NCI-H2029 treated with DMSO at 0.1 percent for 48 hours (cell line): ENCODE measurements at regions not wholly inside any gene's neighbourhood (a gene's known extent, or its start where the extent isn't known, plus 50 kb on each side); places are given as distances from the start of the nearest gene placed in this dataset.
"Not testable (repeated sequence)": the region's sequence is repeated elsewhere in the genome, so short reads cannot be mapped to it uniquely, and the experiment has no call there.

ENCODE experiments used
- DNase-seq: peaks from one replicate; lab custom pipeline; 2025; lab: John Stamatoyannopoulos, UW

DNA sequence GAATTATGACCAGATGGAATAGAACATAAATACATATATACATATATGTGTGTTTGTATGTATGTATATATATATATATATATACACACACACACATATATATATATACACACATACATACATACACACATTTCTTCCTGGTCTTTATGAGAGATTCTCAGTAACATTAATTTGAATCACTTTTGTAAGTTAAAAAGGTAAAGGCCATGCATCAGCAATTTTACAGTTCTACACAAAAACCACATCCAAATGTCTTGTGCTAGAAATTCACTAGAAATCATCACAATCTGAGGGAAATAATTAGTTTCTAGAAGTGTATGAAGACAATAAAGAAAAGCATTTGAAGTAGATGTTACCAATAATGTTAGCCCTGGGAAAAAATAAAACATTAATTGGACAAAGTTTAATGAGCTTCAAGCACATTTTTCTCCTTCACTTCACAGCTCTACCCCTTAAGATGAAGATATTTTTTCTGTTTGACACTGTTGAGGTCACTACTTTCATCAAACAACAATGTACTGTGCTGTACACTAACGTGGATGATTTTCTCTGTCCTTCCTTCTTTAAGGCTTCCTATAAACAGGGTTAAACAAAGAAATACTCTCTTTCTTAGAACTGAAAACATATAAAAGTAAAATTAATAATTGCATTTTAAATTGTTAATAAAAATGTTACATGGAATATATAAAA, 189.2 kb upstream of the NR4A3 start:
- no peak for DNase-seq

DNA sequence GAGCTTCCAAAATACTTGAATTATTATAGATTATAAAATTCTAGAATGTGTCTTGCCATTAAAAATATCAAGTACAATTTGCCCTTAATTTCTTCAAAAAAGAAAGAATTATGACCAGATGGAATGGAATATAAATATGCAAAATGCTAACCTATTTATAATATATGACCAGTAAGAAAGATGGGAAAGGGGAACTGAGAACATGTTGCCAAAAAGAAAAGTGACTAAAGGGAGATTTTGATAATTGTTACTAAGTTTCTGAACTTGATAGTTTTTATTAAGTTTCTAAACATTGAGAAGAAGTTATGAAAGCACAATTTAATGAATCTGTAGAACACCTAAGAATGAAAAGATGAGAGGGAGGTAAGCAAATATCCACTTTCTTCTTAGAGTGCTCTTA, 188.4 kb upstream of the NR4A3 start:
- no peak for DNase-seq

DNA sequence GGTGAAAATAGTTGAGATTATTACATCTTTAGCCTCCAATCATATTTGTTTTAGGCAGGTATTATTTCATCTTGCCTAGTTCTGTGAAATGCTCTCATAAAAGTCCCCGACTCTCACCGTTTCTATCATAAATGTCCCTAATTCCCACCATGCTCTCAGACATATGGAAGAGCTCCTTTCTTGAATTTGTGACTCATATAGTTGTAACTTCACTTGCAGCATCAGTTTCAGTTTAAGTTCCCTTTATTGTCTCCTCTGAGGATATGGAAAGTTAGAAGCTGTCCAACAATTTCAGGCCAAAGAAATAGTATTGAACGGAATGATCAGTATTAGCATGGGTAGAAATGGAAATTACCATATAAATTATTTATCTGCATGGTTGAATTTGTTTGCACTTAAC, 187.5 kb upstream of the NR4A3 start:
- no peak for DNase-seq

DNA sequence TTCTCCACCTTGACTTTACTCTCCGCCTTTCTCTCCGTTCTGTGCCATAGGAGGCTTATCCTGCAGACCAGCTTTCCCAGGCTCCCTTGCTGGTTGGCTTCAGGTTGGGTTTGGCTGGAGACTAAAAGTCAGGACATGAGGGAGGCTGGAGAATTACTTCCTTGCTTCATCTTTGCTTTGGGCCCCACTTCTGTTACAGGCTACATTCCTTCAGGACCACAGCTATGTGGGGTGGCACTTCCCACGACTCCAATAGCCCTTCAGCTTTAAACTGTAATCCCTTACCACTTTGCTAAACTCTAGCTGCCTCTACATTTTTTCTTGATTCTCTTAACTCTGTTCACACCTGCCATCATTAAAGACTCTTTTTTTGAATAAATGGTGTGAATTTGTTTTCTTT, 186.7 kb upstream of the NR4A3 start:
- no peak for DNase-seq

DNA sequence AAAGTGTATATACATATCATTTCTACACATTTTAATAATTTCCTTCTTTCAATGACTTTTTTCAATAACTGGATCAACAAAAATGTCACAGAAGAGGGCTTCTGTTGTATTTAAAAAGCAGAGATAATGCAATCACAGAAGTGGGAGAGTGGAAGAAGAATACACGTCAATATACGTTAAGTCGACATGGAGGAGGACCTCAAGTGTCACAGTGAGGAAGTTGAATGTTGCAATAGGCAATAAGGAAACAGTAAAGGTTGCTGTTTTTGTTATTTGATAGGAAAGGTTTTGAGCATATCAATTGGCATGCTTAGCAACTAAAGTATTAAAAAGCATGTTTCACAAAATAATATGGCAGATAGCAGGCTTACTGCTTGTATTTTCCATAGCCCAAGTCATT, 184.0 kb upstream of the NR4A3 start:
- DNase-seq = no peak

DNA sequence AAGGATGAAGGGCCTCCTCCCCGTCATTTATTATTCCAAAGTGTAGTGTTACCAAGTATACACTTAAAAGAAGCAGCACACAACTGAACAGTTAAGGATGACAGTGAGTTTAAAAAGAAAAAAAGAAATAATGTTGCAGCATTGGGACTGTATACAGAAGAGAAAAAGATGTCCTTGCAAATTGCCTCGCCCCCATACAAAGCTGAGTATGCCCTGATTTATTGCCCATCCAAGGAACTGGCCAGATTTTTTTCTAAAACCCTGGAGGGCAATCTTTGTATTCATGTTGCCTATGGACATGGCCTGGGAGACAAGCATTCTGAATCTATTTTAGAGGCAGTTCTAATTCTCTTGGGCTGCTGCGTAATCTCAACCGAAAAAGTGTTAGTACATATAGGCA, 182.7 kb upstream of the NR4A3 start:
- DNase-seq = no peak

DNA sequence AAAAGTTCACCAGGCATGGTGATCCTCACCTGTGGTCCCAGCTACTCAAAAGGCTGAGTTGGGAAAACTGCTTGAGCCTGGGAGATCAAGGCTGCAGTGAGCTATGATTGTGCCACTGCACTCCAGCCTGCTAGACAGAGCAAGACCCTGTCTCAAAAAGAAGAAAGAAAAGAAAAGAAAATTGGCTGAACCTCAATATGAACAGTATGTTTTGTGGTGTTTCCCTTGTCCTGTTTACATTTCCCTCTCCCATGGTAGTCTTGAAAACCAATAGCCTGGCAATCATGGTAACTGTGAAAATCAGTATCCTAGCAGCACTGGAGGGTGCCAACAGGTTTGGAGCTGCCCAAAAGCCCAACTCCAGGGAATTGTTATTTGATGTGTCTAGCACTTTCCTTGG, 174.1 kb upstream of the NR4A3 start:
- DNase-seq = no peak

DNA sequence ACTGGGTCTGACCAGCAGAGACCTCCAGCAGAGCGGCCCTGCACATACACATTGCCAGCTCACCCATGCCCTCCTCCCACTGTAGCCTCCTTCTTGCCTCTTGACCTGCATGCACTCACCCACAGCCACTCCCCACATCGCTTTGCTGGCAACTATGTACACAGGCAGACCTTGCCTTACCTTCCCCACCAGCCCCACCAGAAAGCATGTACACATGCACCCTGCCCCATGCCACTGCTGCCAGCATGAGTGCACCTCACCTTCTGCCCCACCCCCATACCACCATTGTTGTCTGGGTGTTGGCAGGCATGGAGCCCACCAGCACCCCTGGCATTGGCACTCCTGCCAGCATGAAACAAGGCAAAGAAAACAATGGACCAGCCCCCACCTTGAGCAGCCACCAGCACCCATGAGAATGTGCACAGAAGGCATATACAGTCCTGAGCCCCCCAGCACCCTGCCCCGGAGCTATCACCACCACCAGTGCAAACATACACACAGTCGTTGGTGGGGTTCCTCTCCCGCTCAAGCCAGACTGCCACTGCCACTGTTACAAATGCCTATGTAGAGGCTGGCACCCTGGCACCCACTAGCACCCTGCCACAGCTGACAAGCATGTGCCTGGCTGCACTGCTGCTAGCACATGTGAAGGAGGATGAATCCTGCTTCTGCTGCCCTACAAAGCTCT, 171.4 kb upstream of the NR4A3 start:
- DNase-seq = no peak

DNA sequence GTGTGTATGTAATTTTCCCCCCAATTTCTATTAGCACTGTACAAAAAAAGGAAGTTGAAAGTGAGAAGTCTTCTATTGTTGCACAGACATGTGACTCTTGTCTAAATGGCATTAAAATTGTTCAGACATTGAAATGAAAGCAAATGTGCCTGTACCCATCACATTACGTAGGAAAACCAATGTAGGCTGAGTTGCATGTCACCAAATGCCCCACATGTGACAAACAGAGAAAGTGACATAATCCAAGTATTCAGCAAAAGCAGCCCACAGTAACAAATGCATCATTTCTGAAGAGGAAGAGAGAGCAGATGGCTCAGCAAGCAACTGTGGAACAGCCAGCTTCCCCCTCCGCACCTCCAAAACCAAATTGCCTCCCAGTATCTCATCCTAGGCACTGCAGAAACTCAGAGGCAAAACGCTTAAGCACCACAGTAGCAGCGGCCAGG, 161.5 kb upstream of the NR4A3 start:
- no peak for DNase-seq

DNA sequence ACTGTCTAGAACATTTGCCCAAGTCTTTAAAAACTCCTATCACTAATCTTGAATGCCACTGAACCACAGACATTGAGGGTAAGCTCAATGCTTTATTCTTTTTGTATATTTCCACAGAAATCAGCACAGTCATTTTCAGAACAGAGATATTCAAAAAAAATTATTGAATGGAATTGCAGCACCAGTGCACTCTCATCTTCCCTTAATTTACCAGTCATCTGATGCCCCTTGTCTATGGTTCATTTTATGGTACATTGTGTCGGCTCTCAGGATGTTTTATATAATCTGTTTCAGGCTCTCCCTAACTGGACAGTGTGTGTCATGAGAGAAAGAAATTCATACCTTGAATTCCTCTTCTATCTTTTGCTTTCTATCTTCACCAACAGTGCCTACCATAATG, 158.4 kb upstream of the NR4A3 start:
- no peak for DNase-seq

DNA sequence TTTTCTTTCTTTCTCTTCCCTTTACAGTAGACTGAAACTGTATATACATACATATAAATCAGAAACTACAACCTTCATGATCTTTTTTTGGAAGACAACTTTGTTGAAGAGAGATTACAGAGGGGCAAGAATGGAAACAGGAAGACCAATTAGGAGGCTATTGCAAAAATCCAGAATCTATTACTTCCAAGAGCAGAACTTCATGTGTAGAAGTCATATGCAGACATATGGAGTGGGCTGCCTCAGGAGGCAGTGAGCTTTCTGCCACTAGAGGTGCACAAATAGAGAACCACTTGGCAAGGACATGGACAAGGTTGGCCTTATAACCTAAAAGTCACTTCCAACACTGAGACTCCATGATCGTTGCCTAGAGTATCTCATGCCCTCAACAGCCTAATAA, 157.8 kb upstream of the NR4A3 start:
- DNase-seq = no peak

DNA sequence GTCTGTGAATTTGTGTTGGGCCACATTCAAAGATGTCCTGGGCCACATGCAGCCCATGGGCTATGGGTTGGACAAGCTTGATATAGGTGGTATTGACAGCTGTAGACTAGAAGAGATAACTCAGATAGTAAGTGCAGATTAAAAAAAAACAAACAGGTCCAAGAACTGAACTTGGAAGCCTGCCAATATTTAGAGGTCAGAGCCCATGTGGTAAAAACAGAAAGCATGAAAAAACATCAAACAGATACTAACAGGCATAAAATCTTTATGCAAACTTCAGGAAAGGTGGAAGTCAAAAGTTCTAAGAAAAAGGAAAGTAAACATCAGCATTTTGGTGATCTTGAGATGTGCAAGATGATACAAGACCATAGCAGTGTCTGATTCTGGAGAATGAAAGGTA, 155.1 kb upstream of the NR4A3 start:
- no peak for DNase-seq

DNA sequence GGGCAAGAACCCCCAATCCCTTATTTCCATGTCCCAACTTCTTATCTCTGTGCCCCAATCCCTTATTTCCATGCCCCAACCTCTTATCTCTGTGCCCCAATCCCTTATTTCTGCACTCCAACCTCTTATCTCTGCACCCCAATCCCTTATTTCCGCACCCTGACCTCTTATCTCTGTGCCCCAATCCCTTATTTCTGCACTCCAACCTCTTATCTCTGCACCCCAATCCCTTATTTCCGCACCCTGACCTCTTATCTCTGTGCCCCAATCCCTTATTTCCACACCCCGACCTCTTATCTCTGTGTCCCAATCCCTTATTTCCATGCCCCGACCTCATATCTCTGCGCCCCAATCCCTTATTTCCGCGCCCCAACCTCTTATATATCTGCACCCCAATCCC, 150.8 kb upstream of the NR4A3 start:
- not testable (repeated sequence) for DNase-seq

DNA sequence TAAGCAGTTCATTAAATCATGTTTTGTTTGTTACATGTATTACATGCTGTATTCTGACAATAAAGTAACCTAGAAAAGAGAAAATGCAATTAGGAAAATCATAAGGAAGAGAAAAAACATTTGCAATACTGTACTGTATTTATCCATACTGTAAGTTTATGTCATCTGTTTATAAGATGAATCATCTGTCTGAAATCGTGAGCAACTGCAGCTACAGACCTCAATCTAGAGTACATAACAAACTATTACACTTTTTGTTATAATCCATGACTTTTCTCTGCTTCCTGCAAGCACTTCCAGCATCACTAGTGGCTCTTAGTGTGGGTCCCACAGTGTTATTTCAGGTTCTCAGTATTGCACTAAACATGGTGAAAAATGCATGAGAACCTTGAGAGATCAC, 144.4 kb upstream of the NR4A3 start:
- DNase-seq = no peak

DNA sequence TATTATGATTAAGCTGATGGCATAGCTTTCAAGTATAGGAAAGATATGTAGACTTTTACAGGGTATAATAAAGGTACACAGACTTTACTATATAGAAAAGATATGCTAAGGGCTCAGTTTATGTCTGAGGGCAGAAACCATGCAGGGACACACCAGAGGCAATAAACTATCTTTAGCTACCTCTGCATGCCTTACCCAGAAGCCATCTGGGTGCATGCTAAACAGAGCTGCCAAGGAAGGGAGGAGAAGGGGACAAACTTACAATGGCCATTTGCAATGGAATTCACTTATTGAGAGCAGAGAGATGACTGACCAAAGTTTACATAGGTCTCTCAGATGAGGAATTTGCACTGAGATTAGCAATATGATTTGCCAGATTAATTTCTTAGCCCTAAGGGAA, 143.1 kb upstream of the NR4A3 start:
- no peak for DNase-seq

DNA sequence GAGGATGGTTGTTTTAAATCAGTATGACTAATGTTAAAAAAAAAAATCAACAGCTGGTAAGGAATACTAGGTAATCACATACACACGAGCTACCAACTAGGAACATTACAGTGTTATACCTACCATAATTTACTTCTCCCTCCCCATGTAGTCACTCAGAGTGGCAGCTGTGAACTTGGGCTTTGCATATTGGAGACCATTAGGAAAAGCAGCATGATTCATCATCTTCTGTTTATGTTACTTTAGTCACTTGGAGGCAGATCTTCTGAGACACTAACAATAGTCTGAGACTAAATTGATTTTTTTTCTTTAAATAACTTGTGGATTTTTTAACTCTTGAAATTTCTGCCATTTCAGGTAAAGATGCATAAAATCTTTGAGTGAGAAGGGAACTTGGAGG, 141.5 kb upstream of the NR4A3 start:
- DNase-seq = no peak

DNA sequence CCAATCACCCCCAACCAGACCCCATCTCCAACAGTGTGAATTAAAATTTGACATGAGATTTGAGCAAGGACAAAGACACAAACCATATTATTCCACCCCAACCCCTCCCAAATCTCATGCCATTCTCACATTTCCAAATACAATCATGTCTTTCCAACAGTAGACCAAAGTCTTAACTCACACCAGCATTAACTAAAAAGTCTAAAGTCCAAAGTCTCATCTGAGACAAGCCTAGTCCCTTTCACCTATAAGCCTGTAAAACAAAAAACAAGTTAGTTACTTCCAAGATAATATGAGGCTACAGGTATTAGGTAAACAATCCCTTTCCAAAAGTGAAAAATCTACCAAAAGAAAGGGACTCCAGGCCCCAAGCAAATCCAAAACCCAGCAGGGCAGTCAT, 140.6 kb upstream of the NR4A3 start:
- no peak for DNase-seq

DNA sequence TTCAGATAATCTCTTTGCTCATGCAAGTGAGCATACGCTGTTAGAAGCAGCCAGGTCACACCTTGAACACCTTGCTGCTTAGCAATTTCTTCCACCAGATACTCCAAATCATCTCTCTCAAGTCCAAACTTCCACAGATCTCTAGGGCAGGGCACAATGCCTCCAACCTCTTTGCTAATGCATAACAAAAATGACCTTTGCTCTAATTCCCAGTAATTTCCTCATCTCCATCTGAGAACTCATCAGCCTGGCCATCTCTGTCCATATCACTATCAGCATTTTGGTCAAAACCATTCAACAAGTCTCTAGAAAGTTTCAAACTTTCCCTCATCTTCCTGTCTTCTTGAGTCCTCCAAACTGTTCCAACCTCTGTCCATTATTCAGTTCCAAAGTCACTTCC, 139.3 kb upstream of the NR4A3 start:
- no peak for DNase-seq

DNA sequence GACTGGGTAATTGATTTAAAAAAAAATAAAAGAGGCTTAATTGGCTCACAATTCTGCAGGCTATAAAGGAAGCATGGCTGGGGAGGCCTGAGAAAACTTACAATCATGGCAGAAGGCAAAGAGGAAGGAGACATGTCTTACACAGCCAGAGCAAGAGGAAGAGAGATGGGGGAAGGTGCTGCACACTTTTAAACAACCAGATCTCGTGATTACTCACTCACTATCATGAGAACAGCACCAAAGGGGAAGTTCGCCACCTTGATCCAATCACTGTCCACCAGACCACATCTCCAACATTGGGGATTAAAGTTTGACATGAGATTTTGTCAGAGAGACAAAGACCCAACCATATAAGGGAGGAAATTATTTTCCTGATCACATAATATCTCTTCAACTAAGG, 138.8 kb upstream of the NR4A3 start:
- DNase-seq = no peak

DNA sequence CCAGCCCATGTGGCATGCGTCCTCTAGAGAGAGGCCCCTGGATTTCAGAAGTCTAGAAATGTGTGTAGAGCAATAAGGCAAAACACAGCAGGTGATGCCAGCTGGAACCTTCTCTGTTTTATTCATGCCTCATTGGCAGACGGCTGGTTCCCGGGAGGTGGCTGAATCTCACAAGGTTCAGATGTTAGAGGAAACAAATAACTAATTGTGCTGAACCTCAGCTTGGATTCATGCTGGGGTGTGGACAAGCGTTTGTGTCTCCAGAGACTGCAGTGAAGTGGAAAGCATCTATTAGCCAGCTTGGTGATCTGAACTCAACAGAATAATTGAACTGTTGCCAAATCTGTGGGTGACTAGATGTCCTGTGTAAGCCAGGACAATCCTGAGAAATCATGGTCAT, 131.1 kb upstream of the NR4A3 start:
- no peak for DNase-seq

DNA sequence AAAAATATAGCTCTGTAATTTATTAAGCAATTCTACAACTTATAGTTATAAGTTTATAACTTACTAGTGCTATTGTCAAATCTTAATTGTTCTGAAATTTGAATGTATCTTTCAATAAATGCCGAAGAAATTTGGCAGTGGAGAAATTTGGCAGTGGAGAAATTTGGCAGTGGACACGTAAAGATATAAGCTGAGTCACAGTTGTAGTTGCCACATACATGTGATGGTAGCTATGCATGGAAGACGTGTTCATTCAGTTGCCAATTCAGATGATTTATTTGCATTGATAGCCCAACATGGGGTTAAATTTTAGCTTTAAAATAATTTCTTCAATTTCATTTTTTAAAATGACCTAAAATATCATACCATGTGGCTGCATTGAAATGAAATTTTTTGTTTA, 127.8 kb upstream of the NR4A3 start:
- DNase-seq = no peak

DNA sequence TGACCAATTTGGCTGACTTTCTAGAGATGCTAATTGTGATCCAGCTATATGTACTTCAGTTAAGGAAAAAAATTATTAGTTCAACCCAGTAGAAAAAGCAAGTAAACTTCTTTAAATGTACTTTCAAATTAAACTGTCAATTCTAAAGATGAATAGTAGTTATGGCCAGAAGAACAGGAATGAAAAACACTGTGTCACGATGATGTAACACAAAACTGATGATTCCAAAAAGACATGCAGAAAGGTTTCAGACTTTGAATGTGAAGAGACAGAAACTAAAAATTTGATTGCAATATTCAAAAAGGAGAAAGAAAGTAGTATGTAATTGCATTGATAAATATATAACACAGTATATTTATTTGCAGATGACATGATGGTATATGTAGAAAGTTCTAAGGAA, 127.3 kb upstream of the NR4A3 start:
- no peak for DNase-seq

DNA sequence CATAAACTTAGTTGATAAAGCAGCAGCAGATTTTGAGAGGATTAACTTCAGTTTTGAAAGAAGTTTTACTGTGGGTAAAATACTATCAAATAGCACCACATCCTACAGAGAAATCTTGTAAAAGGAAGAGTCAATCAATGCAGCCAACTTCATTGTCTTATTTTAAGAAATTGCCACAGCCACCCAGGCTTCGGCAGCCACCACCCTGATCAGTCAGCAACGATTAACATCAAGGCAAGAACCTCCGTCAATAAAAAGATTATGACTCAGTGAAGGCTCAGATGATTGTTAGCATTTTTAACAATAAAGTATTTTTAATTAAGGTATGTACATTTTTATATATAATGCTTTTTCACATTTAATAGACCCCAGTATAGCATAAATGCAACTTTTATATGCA, 122.3 kb upstream of the NR4A3 start:
- no peak for DNase-seq

DNA sequence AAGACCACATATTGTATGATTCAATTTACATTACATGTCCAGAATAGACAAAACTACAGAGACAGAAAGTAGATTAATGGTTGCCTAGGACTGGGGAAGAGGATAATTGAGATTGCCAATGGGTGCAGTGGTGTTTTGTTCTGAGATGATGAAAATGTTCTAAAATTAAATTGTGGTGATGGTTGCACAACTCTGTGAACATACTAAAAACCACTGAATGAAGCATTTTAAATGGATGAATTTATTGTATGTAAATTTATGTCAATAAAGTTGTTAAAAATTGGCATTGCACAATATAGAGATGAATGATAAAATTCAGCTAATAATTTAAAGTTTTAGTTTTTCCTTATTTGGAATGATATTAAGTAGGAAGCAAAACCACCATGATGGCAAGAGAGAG, 109.5 kb upstream of the NR4A3 start:
- no peak for DNase-seq
